ENCODE measurements at regions not wholly inside any gene's neighbourhood (a gene's known extent, or its start where the extent isn't known, plus 50 kb on each side); places are given as distances from the start of the nearest gene placed in this dataset.

DNA sequence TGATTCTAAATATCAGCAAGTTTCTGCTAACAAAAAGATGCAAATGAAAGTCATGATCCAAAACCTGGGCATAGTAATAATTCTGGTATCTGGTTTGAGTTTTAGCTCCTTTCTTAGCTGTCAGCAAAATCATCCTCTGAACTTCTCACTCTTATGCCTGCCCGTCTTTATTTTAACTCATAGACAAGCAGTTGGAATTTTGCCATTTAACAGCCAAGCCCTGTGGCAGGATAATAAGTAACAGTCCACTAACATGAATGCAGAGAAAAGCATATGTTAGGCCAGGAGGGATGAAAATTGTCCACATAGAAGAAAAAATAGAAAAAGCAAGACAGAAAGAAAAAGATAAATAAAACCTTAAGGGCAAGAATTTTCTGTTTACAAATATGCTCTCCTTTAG is 170.0 kb upstream of the LAMA2 start:
- TF ChIP-seq, protein P1, sequence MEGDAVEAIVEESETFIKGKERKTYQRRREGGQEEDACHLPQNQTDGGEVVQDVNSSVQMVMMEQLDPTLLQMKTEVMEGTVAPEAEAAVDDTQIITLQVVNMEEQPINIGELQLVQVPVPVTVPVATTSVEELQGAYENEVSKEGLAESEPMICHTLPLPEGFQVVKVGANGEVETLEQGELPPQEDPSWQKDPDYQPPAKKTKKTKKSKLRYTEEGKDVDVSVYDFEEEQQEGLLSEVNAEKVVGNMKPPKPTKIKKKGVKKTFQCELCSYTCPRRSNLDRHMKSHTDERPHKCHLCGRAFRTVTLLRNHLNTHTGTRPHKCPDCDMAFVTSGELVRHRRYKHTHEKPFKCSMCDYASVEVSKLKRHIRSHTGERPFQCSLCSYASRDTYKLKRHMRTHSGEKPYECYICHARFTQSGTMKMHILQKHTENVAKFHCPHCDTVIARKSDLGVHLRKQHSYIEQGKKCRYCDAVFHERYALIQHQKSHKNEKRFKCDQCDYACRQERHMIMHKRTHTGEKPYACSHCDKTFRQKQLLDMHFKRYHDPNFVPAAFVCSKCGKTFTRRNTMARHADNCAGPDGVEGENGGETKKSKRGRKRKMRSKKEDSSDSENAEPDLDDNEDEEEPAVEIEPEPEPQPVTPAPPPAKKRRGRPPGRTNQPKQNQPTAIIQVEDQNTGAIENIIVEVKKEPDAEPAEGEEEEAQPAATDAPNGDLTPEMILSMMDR (conservative IDR thresholded peaks at IDR 0.05; ENCODE audit: low read depth, low read length), result no peak
- TF ChIP-seq POLR2A (IDR thresholded peaks at IDR 0.05; ENCODE audit: low read depth, low read length), result no peak
- TF ChIP-seq MAFK (IDR thresholded peaks at IDR 0.05; ENCODE audit: low read depth, low read length), result 0 out of 2 replicates have a peak, but pooled peaks have one; percentile 28
- no peak for TF ChIP-seq FOS (IDR thresholded peaks at IDR 0.05; ENCODE audit: low read depth, low read length)
- TF ChIP-seq BHLHE40 (IDR thresholded peaks at IDR 0.05; ENCODE audit: low read depth, low read length), result no peak
- no peak for TF ChIP-seq USF2 (IDR thresholded peaks at IDR 0.05; ENCODE audit: low read depth, low read length)
- no peak for TF ChIP-seq RAD21 (IDR thresholded peaks at IDR 0.05; ENCODE audit: low read length)
- TF ChIP-seq CEBPB (IDR thresholded peaks at IDR 0.05; ENCODE audit: low read depth, low read length), result no peak
- no peak for TF ChIP-seq NFE2L2 (IDR thresholded peaks at IDR 0.05; ENCODE audit: low read depth, low read length)
- TF ChIP-seq RCOR1 (IDR thresholded peaks at IDR 0.05; ENCODE audit: insufficient replicate concordance, low read length), result no peak
- TF ChIP-seq SMC3 (IDR thresholded peaks at IDR 0.05; ENCODE audit: low read depth, low read length), result no peak
- TF ChIP-seq CHD1 (IDR thresholded peaks at IDR 0.05; ENCODE audit: low read depth, low read length), result no peak
- no peak for TF ChIP-seq ELK1 (IDR thresholded peaks at IDR 0.05; ENCODE audit: borderline replicate concordance, low read depth, low read length)
